HG02885 (cell line): ENCODE measurements at regions not wholly inside any gene's neighbourhood (a gene's known extent, or its start where the extent isn't known, plus 50 kb on each side); places are given as distances from the start of the nearest gene placed in this dataset.

Source experiments
- ATAC-seq: cut with Tn5 transposase; IDR thresholded peaks from one replicate; pipeline ENCODE4 v1.9.1; 2021; ENCODE audit warnings: mild to moderate bottlenecking; ENCODE audit not compliant: unreplicated experiment, poor library complexity

- no peak for ATAC-seq
Measured at GRCh38 chr2:236882930-236883329, 202.8 kb upstream of the COPS8 start.

GRCh38 chr2:236883819-236884218 is 201.9 kb upstream of the COPS8 start:
- no peak for ATAC-seq

GRCh38 chr2:236884569-236885175 is 201.0 kb upstream of the COPS8 start:
- no peak for ATAC-seq

GRCh38 chr2:236886456-236886855 is 199.2 kb upstream of the COPS8 start:
- ATAC-seq: no peak

- no peak for ATAC-seq
Measured at GRCh38 chr2:236887531-236887930, 198.2 kb upstream of the COPS8 start.

GRCh38 chr2:236887953-236888793 is 197.5 kb upstream of the COPS8 start:
- no peak for ATAC-seq

GRCh38 chr2:236888794-236889780 is 196.6 kb upstream of the COPS8 start:
- ATAC-seq: no peak

GRCh38 chr2:236889791-236890704 is 195.6 kb upstream of the COPS8 start:
- ATAC-seq: no peak

GRCh38 chr2:236892721-236893120 is 193.0 kb upstream of the COPS8 start:
- no peak for ATAC-seq

- no peak for ATAC-seq
Measured at GRCh38 chr2:236894791-236895190, 190.9 kb upstream of the COPS8 start.

- no peak for ATAC-seq
Measured at GRCh38 chr2:236895497-236895896, 190.2 kb upstream of the COPS8 start.

GRCh38 chr2:236896688-236897087 is 189.0 kb upstream of the COPS8 start:
- ATAC-seq: no peak

GRCh38 chr2:236899146-236899545 is 186.5 kb upstream of the COPS8 start:
- ATAC-seq: no peak

GRCh38 chr2:236899950-236900640 is 185.6 kb upstream of the COPS8 start:
- no peak for ATAC-seq

GRCh38 chr2:236901956-236902355 is 183.7 kb upstream of the COPS8 start:
- no peak for ATAC-seq

- ATAC-seq: no peak
Measured at GRCh38 chr2:236903978-236904377, 181.7 kb upstream of the COPS8 start.

- no peak for ATAC-seq
Measured at GRCh38 chr2:236904389-236905263, 181.1 kb upstream of the COPS8 start.

- no peak for ATAC-seq
Measured at GRCh38 chr2:236905976-236906375, 179.7 kb upstream of the COPS8 start.
